ENCODE measurements at regions not wholly inside any gene's neighbourhood (a gene's known extent, or its start where the extent isn't known, plus 50 kb on each side); places are given as distances from the start of the nearest gene placed in this dataset.

DNA sequence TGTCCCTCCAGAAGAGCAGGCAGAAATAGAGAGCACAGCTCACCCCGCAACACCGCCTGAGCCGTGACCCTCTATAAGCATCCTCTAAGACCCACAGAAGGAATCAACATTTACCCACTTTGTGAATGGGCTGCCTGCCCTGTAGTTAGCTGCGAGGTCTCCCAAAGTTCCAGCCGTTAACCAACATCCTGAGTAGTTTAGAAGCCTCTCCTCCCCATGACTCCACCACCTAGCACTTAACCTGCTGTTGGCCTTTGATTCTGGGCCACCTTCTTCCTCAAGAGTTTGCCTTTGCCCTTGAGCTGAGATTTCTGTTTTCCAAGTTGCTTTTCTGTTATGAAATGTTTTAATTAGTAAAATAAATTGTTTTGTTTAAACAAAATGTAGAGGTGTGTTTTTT lies 75.8 kb downstream of the NUDT10 start:
- H3K9ac ChIP-seq (ENCODE audit: low read depth, low read length, poor library complexity, severe bottlenecking): no peak overlapping the region
- H3K4me3 ChIP-seq (ENCODE audit: low read length, poor library complexity, severe bottlenecking): no peak overlapping the region
- no peaks in the 10 kb centered on the region for H3K9me2 ChIP-seq (replicated peaks; ENCODE audit: low read depth, low read length)
- H3K9me3 ChIP-seq (ENCODE audit: insufficient read depth, low read depth, low read length): no peaks in the 10 kb centered on the region
- H3K79me2 ChIP-seq (ENCODE audit: insufficient read depth, low read length): no peaks in the 10 kb centered on the region
- no peaks in the 10 kb centered on the region for H3F3A ChIP-seq (ENCODE audit: low read depth)
- TF ChIP-seq, protein P1, sequence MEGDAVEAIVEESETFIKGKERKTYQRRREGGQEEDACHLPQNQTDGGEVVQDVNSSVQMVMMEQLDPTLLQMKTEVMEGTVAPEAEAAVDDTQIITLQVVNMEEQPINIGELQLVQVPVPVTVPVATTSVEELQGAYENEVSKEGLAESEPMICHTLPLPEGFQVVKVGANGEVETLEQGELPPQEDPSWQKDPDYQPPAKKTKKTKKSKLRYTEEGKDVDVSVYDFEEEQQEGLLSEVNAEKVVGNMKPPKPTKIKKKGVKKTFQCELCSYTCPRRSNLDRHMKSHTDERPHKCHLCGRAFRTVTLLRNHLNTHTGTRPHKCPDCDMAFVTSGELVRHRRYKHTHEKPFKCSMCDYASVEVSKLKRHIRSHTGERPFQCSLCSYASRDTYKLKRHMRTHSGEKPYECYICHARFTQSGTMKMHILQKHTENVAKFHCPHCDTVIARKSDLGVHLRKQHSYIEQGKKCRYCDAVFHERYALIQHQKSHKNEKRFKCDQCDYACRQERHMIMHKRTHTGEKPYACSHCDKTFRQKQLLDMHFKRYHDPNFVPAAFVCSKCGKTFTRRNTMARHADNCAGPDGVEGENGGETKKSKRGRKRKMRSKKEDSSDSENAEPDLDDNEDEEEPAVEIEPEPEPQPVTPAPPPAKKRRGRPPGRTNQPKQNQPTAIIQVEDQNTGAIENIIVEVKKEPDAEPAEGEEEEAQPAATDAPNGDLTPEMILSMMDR (conservative IDR thresholded peaks at IDR 0.05; ENCODE audit: low read length): no peak
- no peak for TF ChIP-seq EZH2phosphoT487 (IDR thresholded peaks at IDR 0.05; ENCODE audit: borderline replicate concordance)
- no peaks in the 10 kb centered on the region for H3K36me3 ChIP-seq (ENCODE audit: insufficient read depth, low read length)
- H3K27me3 ChIP-seq (ENCODE audit: insufficient read depth, low read length, poor library complexity, severe bottlenecking): no peaks in the 10 kb centered on the region
- H4K20me1 ChIP-seq (ENCODE audit: insufficient read depth, low read length, poor library complexity, severe bottlenecking): no peaks in the 10 kb centered on the region
- H3K4me1 ChIP-seq (ENCODE audit: insufficient read depth, low read length, poor library complexity, severe bottlenecking): no peaks in the 10 kb centered on the region
- no peak overlapping the region for H2AFZ ChIP-seq (ENCODE audit: low read length)
- H3K4me2 ChIP-seq (ENCODE audit: low read depth, low read length, poor library complexity, severe bottlenecking): no peak overlapping the region

DNA sequence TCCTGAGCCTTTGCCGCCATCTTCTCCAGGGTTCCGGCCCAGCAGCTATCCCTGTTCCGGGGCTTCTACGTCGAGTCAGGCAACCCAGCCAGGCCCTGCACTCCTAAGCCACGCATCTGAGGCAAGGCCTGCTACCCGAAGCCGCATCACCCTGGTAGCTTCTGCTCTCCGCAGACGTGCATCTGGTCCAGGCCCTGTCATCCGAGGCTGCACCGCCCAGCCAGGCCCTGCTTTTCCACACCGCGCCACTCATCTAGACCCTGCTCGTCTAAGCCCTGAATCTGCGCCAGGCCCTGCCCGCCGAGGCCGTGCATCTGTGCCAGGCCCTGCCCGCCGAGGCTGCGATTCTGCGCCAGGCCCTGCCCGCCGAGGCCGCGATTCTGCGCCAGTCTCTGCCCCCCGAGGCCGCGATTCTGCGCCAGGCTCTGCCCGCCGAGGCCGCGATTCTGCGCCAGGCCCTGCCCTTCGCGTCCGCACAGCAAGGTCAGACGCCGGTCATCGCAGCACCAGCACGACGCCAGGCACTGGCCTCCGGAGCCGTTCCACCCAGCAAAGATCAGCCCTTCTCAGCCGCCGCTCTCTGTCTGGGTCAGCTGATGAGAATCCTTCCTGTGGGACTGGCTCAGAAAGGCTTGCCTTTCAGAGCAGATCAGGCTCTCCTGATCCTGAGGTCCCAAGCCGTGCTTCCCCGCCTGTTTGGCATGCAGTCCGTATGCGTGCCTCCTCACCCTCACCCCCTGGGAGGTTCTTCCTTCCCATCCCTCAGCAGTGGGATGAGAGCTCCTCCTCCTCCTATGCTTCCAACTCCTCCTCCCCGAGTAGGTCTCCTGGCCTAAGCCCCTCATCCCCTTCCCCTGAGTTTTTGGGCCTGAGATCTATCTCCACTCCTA lies 75.1 kb downstream of the NUDT10 start:
- Histone ChIP-seq H3K9me2 (replicated peaks; ENCODE audit: low read depth, low read length) (no peaks in the 10 kb centered on the region), H3K79me2 (ENCODE audit: insufficient read depth, low read length) (no peaks in the 10 kb centered on the region), H3K36me3 (ENCODE audit: insufficient read depth, low read length) (no peaks in the 10 kb centered on the region), H3F3A (ENCODE audit: low read depth) (no peaks in the 10 kb centered on the region), H4K20me1 (ENCODE audit: insufficient read depth, low read length, poor library complexity, severe bottlenecking) (no peaks in the 10 kb centered on the region), H3K27me3 (ENCODE audit: insufficient read depth, low read length, poor library complexity, severe bottlenecking) (no peaks in the 10 kb centered on the region), H3K4me3 (ENCODE audit: low read length, poor library complexity, severe bottlenecking) (no peak overlapping the region), H3K9me3 (ENCODE audit: insufficient read depth, low read depth, low read length) (no peaks in the 10 kb centered on the region), H2AFZ (ENCODE audit: low read length) (no peak overlapping the region), H3K4me1 (ENCODE audit: insufficient read depth, low read length, poor library complexity, severe bottlenecking) (no peaks in the 10 kb centered on the region), H3K9ac (ENCODE audit: low read depth, low read length, poor library complexity, severe bottlenecking) (no peak overlapping the region), H3K4me2 (ENCODE audit: low read depth, low read length, poor library complexity, severe bottlenecking) (no peak overlapping the region)
- TF ChIP-seq, protein P1 (conservative IDR thresholded peaks at IDR 0.05; ENCODE audit: low read length): no peak
- TF ChIP-seq EZH2phosphoT487 (IDR thresholded peaks at IDR 0.05; ENCODE audit: borderline replicate concordance): no peak

DNA sequence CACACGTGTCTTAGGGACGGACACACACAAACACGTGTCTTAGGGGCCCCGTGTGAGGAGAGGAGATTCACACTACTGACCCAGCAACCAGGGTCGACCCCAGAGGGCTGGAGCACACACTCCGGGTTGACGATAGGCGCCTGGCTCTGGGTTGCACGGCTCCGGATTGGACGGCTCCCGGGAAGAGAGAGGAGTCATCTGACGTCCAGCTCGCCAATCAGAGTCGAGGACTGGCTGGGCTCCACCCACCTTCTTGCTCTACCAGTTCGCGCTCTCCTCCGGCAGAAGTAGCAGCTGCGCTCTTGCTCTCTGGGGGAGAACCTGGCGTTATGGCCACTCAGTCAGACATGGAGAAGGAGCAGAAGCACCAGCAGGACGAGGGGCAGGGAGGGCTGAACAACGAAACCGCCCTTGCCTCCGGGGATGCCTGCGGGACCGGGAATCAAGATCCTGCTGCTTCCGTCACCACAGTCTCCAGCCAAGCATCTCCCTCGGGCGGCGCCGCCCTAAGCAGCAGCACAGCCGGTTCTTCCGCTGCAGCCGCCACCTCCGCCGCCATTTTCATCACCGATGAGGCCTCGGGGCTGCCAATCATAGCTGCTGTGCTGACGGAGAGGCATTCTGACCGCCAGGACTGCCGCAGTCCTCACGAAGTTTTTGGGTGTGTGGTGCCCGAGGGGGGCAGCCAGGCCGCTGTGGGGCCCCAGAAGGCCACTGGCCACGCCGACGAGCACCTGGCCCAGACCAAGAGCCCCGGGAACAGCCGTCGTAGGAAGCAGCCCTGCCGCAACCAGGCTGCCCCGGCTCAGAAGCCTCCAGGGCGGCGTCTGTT lies 74.3 kb downstream of the NUDT10 start:
- H3K27me3 ChIP-seq (ENCODE audit: insufficient read depth, low read length, poor library complexity, severe bottlenecking): no peaks in the 10 kb centered on the region
- H3K9me3 ChIP-seq (ENCODE audit: insufficient read depth, low read depth, low read length): no peaks in the 10 kb centered on the region
- H3K4me1 ChIP-seq (ENCODE audit: insufficient read depth, low read length, poor library complexity, severe bottlenecking): no peaks in the 10 kb centered on the region
- no peaks in the 10 kb centered on the region for H3K36me3 ChIP-seq (ENCODE audit: insufficient read depth, low read length)
- no peak overlapping the region for H3K4me3 ChIP-seq (ENCODE audit: low read length, poor library complexity, severe bottlenecking)
- no peaks in the 10 kb centered on the region for H4K20me1 ChIP-seq (ENCODE audit: insufficient read depth, low read length, poor library complexity, severe bottlenecking)
- H3K4me2 ChIP-seq (ENCODE audit: low read depth, low read length, poor library complexity, severe bottlenecking): no peak overlapping the region
- no peak for TF ChIP-seq EZH2phosphoT487 (IDR thresholded peaks at IDR 0.05; ENCODE audit: borderline replicate concordance)
- TF ChIP-seq, protein P1 (conservative IDR thresholded peaks at IDR 0.05; ENCODE audit: low read length): no peak
- H3K9me2 ChIP-seq (replicated peaks; ENCODE audit: low read depth, low read length): no peaks in the 10 kb centered on the region
- H2AFZ ChIP-seq (ENCODE audit: low read length): no peak overlapping the region
- H3K9ac ChIP-seq (ENCODE audit: low read depth, low read length, poor library complexity, severe bottlenecking): no peak overlapping the region
- no peaks in the 10 kb centered on the region for H3F3A ChIP-seq (ENCODE audit: low read depth)
- no peaks in the 10 kb centered on the region for H3K79me2 ChIP-seq (ENCODE audit: insufficient read depth, low read length)
